EL (cell line): ENCODE measurements at regions not wholly inside any gene's neighbourhood (a gene's known extent, or its start where the extent isn't known, plus 50 kb on each side); places are given as distances from the start of the nearest gene placed in this dataset.

Experiments
- DNase-seq: peaks from one replicate; pipeline ENCODE4 v3.0.0-alpha.2; 2016

GRCh38 chr20:7665376-7665775, 274.9 kb downstream of the HAO1 start:
- no peak for DNase-seq

- DNase-seq: no peak
Observed at GRCh38 chr20:7667194-7667593, 273.1 kb downstream of the HAO1 start.

- no peak for DNase-seq
Observed at GRCh38 chr20:7672571-7672970, 267.7 kb downstream of the HAO1 start.

DNA sequence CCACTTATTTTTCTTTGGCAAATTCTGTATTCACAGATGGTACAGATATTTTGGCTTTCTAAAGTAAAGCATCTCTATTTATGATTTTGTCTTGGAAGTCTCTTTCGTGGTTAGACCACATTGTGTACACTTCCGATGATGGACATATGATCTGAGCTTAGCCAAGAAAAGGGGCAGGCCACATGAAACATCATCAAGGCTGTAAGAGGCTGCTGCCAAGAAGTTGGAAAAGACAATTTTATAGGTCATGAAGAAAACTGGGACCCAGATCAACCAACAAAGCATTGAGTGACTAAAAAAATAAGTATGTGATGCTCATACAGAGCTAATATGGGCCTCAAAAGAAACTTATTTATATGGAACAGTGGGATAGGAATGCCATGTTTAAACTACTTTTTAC, 266.4 kb downstream of the HAO1 start:
- no peak for DNase-seq

GRCh38 chr20:7682916-7683315, 257.3 kb downstream of the HAO1 start:
- no peak for DNase-seq

- no peak for DNase-seq
Observed at GRCh38 chr20:7687065-7687464, 253.2 kb downstream of the HAO1 start.

- no peak for DNase-seq
Observed at GRCh38 chr20:7689151-7689550, 251.1 kb downstream of the HAO1 start.

DNA sequence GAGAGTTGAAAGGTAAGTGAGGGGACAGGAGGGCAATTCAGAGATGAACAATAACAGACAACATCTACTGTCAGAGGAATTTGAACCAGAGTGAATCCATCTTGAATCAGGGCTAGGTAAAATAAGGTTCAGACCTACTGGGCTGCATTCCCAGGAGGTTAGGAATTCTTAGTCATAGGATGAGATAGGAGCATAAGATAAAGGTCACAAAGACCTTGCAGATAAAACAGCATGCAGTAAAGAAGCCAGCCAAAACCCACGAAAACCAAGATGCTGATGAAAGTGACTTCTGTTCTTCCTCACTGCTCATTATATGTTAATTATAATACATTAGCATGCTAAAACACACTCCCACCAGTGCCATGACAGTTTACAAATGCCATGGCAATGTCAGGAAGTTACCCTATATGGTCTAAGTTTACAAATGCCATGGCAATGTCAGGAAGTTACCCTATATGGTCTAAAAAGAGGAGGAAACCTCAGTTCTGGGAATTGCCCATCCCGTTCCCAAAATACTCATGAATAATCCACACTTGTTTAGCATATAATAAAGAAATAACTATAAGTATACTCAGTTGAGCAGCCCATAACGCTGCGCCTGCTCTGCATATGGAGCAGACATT, 248.5 kb downstream of the HAO1 start:
- DNase-seq: no peak

DNA sequence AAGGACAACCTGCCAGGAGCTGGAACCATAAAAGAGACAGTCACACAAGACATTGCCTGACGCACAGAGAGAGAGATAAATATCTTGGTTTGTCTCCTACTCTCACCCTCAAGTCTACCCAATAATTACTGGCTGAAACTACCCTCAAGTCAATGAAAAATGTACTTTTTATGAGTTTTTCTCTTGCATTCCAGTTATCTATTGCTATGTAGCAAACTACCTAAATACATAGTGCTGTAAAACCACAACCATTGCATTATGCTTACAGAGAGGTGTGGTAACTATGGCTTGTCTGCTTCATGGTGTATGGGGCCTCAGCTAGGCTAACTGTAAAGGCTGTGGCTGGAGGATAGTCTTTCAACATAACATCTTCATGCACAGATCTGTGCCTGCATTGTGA, 247.8 kb downstream of the HAO1 start:
- DNase-seq: no peak

DNA sequence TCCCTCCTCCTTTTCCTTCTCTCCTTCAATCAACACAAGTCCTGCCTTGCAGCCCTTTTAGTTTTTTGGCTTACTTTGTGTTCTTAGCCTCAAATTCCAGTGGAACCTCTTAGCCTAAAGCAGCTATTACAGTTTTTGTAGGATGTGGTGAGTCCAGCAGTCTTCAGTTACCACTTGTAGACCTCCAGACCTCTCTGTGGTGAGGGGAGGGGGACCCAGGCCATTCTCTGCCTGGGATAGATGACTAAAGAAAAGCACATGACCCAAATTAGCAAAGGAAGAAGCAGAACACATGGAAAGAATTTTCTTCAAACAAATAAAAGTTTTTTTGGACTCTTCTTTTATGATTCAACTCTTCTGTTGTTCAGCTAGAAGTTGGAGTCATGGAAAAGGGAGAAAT, 246.5 kb downstream of the HAO1 start:
- DNase-seq: no peak

DNA sequence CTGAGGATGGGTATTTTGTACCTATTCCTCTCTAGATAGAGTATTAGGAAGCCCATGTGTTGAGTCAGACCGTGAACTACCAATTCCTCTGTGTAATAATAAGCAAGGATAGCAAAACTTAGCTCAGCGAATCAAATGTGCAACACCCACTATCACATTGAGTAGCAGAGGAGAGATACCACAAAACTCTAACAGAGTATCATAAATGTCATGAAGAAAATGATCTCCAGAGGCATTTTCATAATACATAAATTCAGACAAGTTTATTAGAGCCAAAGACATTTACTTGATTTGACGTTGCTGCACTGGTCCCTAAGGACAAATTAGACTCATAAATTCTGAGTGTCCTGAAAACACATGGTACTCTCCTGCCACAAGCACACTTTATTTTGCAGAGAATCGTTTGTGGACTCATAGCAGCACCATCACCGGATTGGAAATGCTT, 245.2 kb downstream of the HAO1 start:
- DNase-seq: no peak

- DNase-seq: no peak
Observed at GRCh38 chr20:7695635-7696034, 244.6 kb downstream of the HAO1 start.

DNA sequence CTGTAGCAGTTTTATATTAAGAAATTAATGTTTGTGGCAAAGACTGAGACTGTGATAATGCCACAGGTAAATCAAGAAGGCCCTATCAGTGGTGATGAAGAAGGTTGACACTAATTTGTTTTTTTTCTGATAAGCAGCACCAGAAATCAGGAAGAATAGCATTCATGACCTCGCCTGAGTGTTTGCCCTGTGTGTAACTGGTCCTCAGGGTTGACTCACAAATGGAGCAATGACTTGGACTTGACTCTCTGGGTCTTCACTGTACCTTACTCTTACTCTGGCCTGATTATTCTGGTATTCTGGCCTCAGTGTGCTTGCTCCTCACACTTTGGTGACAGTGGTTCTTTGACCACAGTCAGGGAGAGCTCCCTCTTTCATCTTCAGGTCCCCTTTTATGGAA, 243.9 kb downstream of the HAO1 start:
- DNase-seq: no peak

DNA sequence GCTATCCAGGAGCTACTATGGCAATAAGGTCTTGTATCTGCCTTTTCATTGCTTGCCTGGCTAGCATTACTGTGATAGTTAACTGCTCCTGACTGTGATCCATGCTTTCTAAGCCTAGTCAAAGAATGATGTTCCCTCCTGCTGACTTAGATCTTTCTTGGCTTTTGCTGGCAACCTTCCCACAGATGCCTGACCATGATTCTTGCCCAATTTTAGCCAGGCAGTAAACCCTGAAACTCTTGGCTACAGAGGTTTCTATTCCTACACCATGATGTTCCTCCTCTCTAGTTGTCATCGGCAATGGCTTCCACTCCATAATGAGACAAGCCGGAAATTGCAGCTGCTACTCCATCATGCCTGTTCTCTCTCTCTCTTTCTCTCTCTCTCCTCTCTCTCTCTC, 238.1 kb downstream of the HAO1 start:
- DNase-seq: no peak

GRCh38 chr20:7703551-7703961, 236.7 kb downstream of the HAO1 start:
- no peak for DNase-seq

DNA sequence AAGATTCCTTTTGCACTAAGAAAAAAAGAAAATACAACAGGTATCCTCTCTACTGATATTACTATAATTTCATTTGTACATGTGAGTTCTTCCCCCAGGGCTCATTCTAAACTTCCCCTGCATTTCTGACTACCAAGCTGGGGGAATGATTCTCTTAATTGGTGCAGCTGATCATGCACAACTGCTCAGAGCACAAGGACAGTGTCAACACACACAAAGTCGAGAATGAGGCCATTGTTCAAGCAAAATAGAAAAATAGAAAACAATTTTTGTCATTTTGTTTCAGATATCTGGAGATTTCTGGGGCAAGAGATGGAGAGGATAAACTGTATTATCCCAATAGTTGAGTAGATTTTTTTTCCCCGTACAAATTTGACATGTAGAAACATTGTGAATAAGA, 236.3 kb downstream of the HAO1 start:
- DNase-seq: no peak

DNA sequence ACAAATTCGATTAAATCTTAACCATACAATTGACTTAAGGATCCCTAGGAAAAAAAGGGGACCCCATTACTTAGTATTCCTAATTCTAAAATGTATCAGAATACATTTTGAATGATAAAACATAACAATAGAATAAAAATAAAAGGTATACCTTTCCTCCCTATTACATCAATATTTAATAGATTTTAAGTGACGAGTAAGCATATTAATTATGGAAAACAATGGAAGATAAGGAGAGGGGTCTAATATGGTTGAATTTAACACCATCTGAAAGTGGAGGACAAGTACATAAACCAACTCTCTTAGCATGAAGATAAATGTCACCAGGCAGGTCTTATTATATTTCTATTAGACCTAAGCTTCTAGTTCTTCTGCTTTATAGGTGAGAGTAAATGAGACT, 232.1 kb downstream of the HAO1 start:
- no peak for DNase-seq

DNA sequence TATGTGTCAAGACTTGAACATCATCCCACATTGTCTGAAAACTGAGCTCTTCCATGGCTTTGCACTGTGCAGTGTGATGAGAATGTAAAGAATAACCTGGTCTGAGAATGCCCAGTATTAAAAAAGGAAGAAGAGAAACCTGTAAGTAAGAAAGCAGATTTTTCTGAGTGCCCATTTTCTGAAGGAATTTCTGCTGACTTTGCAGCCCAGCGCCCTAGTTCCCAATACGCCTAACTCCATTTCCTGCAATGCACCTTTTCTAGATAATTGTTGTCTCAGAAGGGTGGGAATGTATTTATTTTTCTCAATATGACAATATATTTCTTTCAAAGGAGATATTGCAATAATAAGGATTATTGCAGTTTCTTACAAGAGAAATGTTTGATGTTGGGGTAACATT, 231.5 kb downstream of the HAO1 start:
- no peak for DNase-seq

GRCh38 chr20:7710440-7710839, 229.8 kb downstream of the HAO1 start:
- no peak for DNase-seq

- DNase-seq: no peak
Observed at GRCh38 chr20:7712661-7713060, 227.6 kb downstream of the HAO1 start.

- DNase-seq: no peak
Observed at GRCh38 chr20:7714549-7714948, 225.7 kb downstream of the HAO1 start.

DNA sequence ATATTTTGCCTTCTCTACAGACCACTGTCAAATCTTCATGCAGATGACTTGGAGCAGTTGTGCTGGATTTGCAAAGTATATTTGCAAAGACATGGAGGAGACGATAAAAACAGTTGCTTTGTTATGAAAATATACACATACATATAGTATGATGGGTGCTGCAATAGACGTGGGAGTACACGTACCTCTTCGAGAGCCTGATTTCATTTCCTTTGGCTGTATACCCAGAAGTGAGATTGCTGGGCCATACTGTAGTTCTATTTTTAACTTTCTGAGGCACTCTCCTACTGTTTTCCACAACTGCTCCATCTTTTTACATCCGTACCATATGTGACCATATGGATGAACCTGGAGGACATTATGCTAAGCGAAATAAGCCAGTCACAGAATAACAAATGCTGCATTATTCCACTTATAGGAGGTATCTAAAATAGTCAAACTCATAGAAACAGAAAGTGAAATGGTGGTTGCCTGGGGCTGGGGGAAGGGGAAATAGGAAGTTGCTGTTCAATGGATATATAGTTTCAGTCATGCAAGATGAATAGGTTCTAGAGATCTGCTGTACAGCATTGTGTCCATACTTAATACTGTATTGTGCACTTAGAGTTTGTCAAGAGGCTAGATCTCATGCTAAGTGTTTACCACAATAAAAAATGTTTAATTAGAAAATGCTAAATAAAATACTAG, 223.8 kb downstream of the HAO1 start:
- no peak for DNase-seq

DNA sequence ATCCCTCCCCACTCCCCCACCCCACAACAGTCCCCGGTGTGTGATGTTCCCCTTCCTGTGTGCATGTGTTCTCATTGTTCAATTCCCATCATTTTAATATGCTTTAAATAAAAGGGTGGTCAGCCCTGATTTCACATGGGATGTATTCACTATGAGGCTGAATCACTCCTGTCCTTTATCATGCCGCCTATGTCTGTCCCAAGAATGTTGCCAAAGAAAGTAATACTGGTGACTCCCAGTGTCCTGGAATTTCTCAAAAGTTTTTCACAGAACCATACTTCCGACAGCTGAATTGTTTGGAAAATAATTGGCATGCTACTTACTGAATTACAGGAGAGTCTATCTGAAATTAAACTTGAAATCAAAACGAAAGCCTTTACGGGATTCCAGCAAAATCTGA, 217.7 kb downstream of the HAO1 start:
- no peak for DNase-seq

- no peak for DNase-seq
Observed at GRCh38 chr20:7723284-7723683, 217.0 kb downstream of the HAO1 start.

GRCh38 chr20:7728338-7728737, 211.9 kb downstream of the HAO1 start:
- DNase-seq: no peak
